Natural killer cell (primary cell): ENCODE measurements at regions not wholly inside any gene's neighbourhood (a gene's known extent, or its start where the extent isn't known, plus 50 kb on each side); places are given as distances from the start of the nearest gene placed in this dataset.

ENCODE experiments used
- ATAC-seq, 3 donors: fragments of 150-1000 bp in 2 of 3; fragments of 200-7000 bp in 1 of 3; cut with Tn5 transposase; 1 replicate in 1 of 3; 2 replicates in 2 of 3; pipeline ENCODE4 v1.10.0; 2021; ENCODE audit warnings: mild to moderate bottlenecking in 2 of 3, moderate library complexity in 2 of 3
- DNase-seq, 2 donors: peaks; one replicate each; pipeline versions ENCODE4 v3.0.0 to v3.0.0-alpha.2; 2013 to 2021; ENCODE audit warnings: mixed read lengths in 1 of 2
- H3K27ac ChIP-seq: one replicate; pipeline ENCODE4 v1.5.1; 2013; ENCODE audit warnings: mild to moderate bottlenecking, low read length
- H3K27me3 ChIP-seq: one replicate; pipeline ENCODE4 v1.6.1; 2013; ENCODE audit warnings: low read length; ENCODE audit not compliant: control insufficient read depth, insufficient read depth
- H3K36me3 ChIP-seq: one replicate; pipeline ENCODE4 v1.6.1; 2013; ENCODE audit warnings: low read length; ENCODE audit not compliant: control insufficient read depth, insufficient read depth
- H3K4me1 ChIP-seq: one replicate; pipeline ENCODE4 v1.6.1; 2013; ENCODE audit warnings: low read length; ENCODE audit not compliant: control insufficient read depth, insufficient read depth
- H3K4me3 ChIP-seq: one replicate; pipeline ENCODE4 v1.5.1; 2013; ENCODE audit warnings: low read length
- H3K9me3 ChIP-seq: one replicate; pipeline ENCODE4 v1.6.1; 2013; ENCODE audit warnings: low read length; ENCODE audit not compliant: control insufficient read depth, insufficient read depth
- H3K27ac Mint-ChIP-seq, 2 donors: one replicate each; pipeline ENCODE4 v1.8.0; 2022; ENCODE audit warnings: mild to moderate bottlenecking in 2 of 2, mixed read lengths in 2 of 2, moderate library complexity in 1 of 2
- H3K27me3 Mint-ChIP-seq, 2 donors: one replicate each; pipeline ENCODE4 v1.8.0; 2022; ENCODE audit warnings: low read depth in 2 of 2, mixed read lengths in 2 of 2
- H3K36me3 Mint-ChIP-seq: one replicate; pipeline ENCODE4 v1.8.0; 2022; ENCODE audit warnings: mixed read lengths
- H3K4me1 Mint-ChIP-seq, 2 donors: one replicate each; pipeline ENCODE4 v1.8.0; 2022; ENCODE audit warnings: mixed read lengths in 2 of 2
- H3K4me3 Mint-ChIP-seq: one replicate; pipeline ENCODE4 v1.8.0; 2022; ENCODE audit warnings: mild to moderate bottlenecking, moderate library complexity, mixed read lengths
- H3K9me3 Mint-ChIP-seq, 2 donors: one replicate each; pipeline ENCODE4 v1.8.0; 2022; ENCODE audit warnings: mixed read lengths in 2 of 2
- WGBS: methylation state at CpG from one replicate; pipeline ENCODE4 v1.1.7; 2013; ENCODE audit warnings: missing lambda C conversion rate; ENCODE audit not compliant: insufficient coverage; 5-methylcytosine and 5-hydroxymethylcytosine counted together
- intact Hi-C: fragments of 100-400 bp; cut with micrococcal nuclease; formaldehyde crosslinking; loops from one replicate; pipeline ENCODE4 v1.14.2; 2022
- TF ChIP-seq, protein P1 (sequence below): fragments of 200-600 bp; IDR thresholded peaks from one replicate; pipeline ENCODE4 v1.8.0; 2022; ENCODE audit warnings: antibody characterized with exemption

DNA sequence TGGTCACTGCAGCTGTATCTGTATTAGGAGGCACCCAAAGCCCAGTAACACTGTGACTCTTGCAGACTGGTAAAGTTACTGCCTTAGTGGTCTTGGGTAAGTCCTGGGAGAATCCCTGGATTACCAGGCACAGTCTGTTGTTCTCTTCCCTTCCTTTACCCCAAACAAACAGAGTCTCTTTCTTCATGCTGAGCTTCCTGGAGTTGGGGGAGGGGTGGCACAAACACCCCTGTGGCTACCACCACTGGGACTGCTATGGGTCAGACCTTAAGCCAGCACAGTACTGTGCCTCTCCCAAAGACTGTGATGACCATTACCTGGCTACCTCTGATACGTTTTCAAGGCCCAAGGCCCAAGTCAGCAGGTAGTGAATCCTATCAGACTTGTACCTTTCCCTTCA lies 59.9 kb upstream of the FAM3C start:
- Histone ChIP-seq H3K27me3 (no peaks in the 10 kb centered on the region), H3K27ac (no peak overlapping the region), H3K9me3 (no peaks in the 10 kb centered on the region), H3K36me3 (no peaks in the 10 kb centered on the region), H3K4me3 (no peak overlapping the region), H3K4me1 (no peaks in the 10 kb centered on the region)
- H3K4me1 Mint-ChIP-seq = no peaks in the 10 kb centered on the region
- DNase-seq (no peak), ATAC-seq (no peak)
- H3K4me3 Mint-ChIP-seq = no peak overlapping the region
- intact Hi-C loops = no loop called here
- H3K27me3 Mint-ChIP-seq = peaks cover 4 to 6% of the 10 kb centered on the region in 2 donors
- TF ChIP-seq, protein P1, sequence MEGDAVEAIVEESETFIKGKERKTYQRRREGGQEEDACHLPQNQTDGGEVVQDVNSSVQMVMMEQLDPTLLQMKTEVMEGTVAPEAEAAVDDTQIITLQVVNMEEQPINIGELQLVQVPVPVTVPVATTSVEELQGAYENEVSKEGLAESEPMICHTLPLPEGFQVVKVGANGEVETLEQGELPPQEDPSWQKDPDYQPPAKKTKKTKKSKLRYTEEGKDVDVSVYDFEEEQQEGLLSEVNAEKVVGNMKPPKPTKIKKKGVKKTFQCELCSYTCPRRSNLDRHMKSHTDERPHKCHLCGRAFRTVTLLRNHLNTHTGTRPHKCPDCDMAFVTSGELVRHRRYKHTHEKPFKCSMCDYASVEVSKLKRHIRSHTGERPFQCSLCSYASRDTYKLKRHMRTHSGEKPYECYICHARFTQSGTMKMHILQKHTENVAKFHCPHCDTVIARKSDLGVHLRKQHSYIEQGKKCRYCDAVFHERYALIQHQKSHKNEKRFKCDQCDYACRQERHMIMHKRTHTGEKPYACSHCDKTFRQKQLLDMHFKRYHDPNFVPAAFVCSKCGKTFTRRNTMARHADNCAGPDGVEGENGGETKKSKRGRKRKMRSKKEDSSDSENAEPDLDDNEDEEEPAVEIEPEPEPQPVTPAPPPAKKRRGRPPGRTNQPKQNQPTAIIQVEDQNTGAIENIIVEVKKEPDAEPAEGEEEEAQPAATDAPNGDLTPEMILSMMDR = no peak
- 93% methylated on average over 1 of the region's 1 CpG for WGBS
- no peaks in the 10 kb centered on the region for H3K36me3 Mint-ChIP-seq
- no peak overlapping the region for H3K27ac Mint-ChIP-seq
- H3K9me3 Mint-ChIP-seq = no peaks in the 10 kb centered on the region

DNA sequence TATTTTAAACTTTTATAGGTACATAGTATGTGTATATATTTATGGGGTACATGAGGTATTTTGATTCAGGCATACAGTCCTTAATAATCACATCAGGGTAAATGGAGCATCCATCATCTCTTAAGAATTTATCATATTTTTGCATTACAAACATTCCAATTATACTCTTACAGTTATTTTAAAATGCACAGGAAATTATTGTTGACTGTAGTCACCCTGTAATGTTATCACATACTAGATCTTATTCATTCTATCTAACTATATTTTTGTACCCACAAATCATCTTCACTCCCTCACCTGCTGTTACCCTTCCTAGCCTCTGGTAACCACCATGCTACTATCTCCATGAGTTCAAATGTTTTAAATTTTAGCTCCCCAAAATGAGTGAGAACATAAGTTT lies 56.3 kb upstream of the FAM3C start:
- ATAC-seq (no peak), DNase-seq (no peak)
- intact Hi-C loops = no loop called here
- Mint-ChIP-seq H3K27ac (no peak overlapping the region), H3K27me3 (no peaks in the 10 kb centered on the region), H3K36me3 (no peaks in the 10 kb centered on the region), H3K4me1 (no peaks in the 10 kb centered on the region), H3K9me3 (no peaks in the 10 kb centered on the region), H3K4me3 (no peak overlapping the region)
- H3K4me3 ChIP-seq = no peak overlapping the region
- no peak overlapping the region for H3K27ac ChIP-seq
- no peaks in the 10 kb centered on the region for H3K36me3 ChIP-seq
- H3K9me3 ChIP-seq = no peaks in the 10 kb centered on the region
- TF ChIP-seq, protein P1 = no peak
- H3K4me1 ChIP-seq = no peaks in the 10 kb centered on the region
- no peaks in the 10 kb centered on the region for H3K27me3 ChIP-seq

DNA sequence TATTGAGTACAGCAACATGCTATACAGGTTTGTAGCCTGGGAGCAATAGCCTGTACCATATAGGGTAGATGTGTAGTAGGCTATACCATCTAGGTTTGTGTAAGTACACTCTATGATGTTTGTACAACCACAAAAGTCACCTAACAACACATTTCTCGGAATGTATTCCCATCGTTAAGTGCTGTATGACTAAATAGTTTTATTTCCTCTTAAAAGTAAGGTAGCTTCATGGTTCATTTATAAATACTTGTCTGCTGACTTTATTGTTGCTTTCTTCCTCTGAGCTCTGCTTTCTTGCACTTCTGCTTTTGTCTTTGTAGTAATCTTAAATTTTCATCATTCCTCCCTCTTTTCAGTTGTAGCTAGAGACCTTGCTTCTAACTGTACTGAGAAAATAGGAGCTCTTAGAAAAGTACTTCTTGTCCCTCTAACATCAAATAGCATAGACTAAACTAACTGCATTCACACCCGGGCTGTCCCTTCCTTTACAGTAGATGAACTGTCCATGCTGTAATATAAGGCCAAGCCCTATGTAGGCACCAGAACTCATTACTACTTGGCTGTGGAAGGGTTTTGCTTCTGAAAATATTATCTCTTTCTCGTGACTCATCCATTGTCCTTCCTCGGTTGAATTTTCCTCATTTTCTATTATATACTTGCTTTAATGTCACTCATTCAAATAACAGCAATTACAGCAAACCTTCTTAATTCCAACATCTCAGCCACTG lies 55.4 kb upstream of the FAM3C start:
- WGBS = 91% methylated on average over 3 of the region's 5 CpGs
- no peak overlapping the region for H3K4me3 Mint-ChIP-seq
- Histone ChIP-seq H3K27ac (no peak overlapping the region), H3K9me3 (no peaks in the 10 kb centered on the region), H3K27me3 (no peaks in the 10 kb centered on the region), H3K4me3 (no peak overlapping the region), H3K36me3 (no peaks in the 10 kb centered on the region), H3K4me1 (no peaks in the 10 kb centered on the region)
- no peaks in the 10 kb centered on the region for H3K4me1 Mint-ChIP-seq
- no peaks in the 10 kb centered on the region for H3K27me3 Mint-ChIP-seq
- no peaks in the 10 kb centered on the region for H3K9me3 Mint-ChIP-seq
- H3K36me3 Mint-ChIP-seq = no peaks in the 10 kb centered on the region
- H3K27ac Mint-ChIP-seq = no peak overlapping the region
- no peak for DNase-seq
- intact Hi-C loops = no loop called here
- TF ChIP-seq, protein P1 = no peak
- no peak for ATAC-seq

DNA sequence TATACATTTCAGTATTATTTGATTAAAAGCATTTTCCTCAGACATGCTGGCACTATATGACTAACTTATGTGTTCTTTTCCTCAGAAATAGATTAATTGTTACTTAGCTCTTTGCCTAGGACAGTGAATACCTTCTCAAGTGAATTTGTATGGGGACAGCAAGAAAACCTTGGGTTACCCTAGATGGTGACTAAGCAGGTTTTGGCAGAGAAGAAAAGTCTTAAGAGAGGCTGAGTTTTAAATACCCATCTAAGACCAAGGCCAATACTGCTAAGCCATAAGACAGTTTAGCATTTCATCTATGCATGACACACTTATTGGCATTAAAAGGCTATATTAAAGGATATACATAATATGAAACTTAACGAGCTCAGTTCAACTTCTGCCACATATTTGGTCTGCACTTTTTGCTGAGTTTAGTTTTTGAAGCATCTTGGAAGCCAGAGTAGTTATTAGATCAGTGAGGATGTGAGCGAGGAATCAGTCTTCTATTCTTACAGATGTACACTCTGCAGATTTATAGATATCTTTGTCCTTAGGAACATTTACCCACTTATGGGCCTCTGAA lies 54.6 kb upstream of the FAM3C start:
- no CpG with 5 or more reads among the region's 2 CpGs for WGBS
- Mint-ChIP-seq H3K9me3 (no peaks in the 10 kb centered on the region), H3K4me3 (no peak overlapping the region), H3K4me1 (no peaks in the 10 kb centered on the region), H3K27ac (no peak overlapping the region), H3K27me3 (no peaks in the 10 kb centered on the region), H3K36me3 (no peaks in the 10 kb centered on the region)
- no peaks in the 10 kb centered on the region for H3K9me3 ChIP-seq
- H3K27ac ChIP-seq = no peak overlapping the region
- TF ChIP-seq, protein P1 = no peak
- ATAC-seq (no peak), DNase-seq (no peak)
- H3K4me1 ChIP-seq = no peaks in the 10 kb centered on the region
- H3K4me3 ChIP-seq = no peak overlapping the region
- no peaks in the 10 kb centered on the region for H3K27me3 ChIP-seq
- H3K36me3 ChIP-seq = no peaks in the 10 kb centered on the region
- intact Hi-C loops = no loop called here
